ENCODE measurements at regions not wholly inside any gene's neighbourhood (a gene's known extent, or its start where the extent isn't known, plus 50 kb on each side); places are given as distances from the start of the nearest gene placed in this dataset.
"Not testable (repeated sequence)": the region's sequence is repeated elsewhere in the genome, so short reads cannot be mapped to it uniquely, and the experiment has no call there.

DNA sequence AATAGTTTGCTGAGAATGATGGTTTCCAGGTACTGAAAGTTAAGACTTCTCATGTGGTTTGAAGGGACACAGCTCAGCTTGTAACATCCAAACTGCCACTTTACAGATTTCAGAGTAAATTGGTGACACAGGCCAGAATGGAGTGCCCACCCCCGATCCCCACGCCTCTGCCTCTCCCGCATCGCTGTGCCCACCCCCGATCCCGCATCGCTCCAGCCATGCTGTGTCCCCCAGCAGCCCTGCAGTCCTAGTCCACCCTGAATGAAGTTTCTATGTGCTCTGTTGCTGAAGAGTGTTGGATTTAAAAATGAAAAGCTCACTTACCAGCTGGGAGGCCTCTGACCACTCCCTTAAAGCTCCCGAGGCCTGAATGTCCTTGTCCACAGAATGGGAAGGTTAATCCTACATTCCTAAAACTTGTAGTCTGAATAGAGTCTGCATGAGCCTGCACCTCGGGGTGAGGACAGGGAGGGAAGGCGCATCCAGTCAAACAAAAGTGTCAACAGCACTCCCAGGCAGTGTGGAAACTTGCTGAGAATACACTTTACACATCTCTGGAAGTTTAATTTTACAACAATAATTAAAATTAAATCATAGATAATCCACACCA lies 176.4 kb upstream of the ID2 start:
- no peak for DNase-seq

DNA sequence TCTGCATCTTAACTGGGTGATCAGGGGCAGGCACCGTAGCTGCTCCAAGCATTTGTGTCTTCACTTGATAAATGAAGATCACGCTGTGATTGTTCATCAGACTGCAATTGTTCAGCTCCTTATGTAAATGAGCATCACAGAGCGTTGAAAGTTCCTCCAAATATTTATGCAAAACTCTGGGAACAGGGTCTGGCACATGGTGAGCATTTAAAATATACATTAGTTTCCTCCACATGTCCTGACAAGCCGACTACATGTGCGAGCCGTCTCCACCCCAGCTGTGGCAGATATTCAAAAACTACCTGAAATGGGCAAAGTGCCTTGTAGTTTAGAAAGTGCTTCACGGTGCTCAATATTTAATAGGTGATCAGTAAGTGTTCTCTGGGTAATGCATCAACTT lies 175.1 kb upstream of the ID2 start:
- DNase-seq: no peak

- no peak for DNase-seq
Measured at GRCh38 chr2:8508766-8509165, 173.1 kb upstream of the ID2 start.

DNA sequence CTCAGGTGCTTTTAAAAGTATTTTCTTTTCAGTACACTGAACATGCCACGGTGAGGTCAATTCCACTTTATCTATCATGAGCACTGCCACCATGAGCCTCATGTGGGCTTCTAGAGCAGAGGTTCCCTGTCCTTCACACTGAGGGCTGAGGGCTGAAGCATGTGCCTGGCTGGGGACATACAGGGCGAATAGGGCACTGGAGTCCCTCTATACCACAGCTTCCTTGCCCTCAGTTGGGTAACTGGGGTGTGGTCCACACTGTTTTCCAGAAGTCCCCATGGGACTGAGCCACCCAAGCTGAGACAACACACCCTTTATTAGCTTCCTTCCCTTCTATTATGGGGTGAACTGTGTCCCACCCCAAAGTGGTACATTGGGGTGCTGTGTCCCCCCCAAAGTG lies 172.2 kb upstream of the ID2 start:
- DNase-seq: no peak

- not testable (repeated sequence) for DNase-seq
Measured at GRCh38 chr2:8510055-8510454, 171.8 kb upstream of the ID2 start.

- peak; percentile 48 for DNase-seq
Measured at GRCh38 chr2:8510519-8510918, 171.3 kb upstream of the ID2 start.

DNA sequence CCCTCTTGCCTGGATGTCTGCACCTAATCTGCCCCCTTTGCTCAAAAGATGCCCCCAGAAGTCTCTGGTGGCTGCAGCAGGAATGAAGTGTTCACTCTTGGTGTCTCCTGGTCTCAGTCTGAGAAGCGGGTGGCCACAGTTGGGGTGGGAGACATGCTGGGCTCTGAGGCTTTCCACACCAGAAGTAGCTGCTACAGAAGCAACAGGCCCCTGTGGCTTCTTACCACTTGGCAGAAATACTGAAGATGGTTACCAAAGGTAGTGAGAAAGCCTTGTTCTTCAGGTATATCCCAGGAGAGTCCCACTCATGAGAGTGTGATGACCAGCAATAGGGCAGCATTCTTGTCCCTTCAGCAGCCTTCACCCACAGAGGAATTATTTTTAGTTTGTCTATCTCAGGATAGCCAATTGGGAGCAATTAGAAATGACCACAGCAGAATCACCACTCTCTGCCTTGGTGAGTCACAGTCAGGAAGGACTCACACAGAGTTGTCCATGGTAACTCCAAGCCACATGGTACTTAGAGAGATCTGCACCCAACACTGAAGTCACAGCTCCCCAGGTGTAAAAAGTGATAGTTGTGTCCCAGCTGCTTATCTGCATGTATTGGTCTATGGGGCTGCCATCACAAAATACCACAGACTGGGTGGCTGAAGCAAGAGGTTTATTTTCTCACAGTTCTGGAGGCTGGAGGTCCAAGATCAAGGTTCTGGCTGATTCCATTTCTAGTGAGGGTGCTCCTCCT lies 169.8 kb upstream of the ID2 start:
- DNase-seq: no peak

- no peak for DNase-seq
Measured at GRCh38 chr2:8513601-8514273, 168.1 kb upstream of the ID2 start.

DNA sequence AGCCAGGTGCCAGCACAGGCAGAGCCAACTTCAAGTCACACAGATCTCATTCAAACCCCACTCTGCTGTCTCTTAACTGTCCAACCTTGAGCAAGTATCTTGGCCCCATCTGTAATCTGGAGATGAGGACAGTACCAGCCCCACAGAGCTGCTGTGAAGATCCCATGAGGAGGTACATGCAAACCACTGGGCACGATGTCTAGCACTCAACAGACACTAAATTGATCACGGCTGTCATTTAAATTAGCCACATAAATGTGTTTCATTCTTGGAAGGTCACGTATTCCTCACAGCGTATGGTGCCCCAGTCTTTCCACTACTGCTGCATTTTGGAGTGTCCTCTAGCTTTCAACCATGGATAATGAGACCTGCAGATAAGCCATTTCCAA lies 167.6 kb upstream of the ID2 start:
- no peak for DNase-seq

DNA sequence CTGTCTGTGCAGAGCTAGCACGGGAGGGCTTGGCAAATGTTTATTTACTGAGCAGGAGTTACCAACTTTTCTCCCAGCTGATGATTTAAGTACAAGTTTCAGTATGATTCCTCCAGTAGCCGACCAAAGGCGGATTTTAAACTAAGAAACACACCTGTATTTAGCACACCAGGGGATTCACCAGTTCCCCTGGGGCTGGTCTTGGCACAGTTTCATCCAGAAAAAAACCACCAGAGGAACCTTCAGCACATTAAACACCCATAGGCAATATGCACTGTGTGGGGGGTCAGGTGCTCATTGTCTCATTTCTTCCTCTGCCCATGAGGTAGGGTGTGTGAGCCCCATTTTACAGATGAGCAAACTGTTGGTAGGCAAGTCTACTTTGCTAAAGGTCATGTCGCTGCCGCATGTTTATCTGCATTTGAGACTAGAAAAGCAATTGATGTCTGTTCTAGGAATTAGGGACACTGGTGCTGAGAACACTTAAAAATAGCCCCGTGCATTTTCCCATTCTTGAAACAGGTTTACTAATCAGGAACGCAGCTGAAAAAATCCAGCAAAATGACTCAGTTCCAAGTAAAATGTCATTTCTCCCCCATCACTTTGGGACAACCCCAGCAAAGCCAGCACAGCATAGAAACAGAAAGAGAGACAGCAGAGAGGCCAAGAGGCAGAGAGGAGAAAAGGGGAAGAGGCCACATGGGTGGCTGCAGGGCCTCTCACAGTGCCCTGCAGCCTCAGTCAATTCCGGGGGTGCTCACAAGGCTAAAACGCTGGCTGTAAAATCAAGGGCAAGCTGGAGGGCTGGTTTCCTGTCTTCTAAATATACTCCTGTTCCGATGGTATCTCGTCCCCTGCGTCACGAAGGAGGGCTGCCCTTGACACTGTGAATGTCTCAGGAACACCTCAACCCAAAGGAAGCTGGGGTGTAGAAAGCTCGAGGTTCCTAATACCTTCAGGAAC lies 166.8 kb upstream of the ID2 start:
- no peak for DNase-seq

DNA sequence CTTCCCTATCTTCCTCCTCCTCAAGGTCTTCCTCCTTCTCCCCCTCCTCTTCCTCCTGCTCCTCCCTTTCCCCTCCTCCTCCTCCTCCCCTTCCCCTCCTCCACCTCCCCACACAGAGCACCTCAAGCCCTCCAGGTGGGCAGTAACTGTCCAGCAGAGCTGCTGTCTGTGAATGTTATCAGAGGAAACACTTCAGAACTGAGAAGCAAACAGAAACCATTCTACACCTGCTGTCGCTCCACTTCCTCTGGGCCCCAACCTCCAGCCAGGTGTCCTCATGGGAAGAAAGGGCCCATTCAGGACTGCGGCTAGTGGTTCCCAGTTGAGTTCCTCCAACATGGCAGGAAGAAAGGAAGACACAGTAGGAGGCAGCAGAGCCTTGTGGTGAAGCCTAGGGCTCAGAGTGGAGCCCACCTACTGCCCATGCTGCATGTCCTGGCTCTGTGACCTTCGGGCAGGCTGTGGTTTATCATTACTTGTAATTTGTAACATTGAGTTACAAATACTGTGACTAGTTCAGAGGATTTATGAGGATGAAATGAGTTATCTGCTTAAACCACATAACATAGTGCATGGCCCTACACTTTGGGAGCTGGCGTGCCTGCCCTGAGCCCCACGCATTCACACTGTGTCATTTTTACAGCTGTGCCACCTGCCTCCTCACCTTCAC lies 165.9 kb upstream of the ID2 start:
- DNase-seq: no peak

DNA sequence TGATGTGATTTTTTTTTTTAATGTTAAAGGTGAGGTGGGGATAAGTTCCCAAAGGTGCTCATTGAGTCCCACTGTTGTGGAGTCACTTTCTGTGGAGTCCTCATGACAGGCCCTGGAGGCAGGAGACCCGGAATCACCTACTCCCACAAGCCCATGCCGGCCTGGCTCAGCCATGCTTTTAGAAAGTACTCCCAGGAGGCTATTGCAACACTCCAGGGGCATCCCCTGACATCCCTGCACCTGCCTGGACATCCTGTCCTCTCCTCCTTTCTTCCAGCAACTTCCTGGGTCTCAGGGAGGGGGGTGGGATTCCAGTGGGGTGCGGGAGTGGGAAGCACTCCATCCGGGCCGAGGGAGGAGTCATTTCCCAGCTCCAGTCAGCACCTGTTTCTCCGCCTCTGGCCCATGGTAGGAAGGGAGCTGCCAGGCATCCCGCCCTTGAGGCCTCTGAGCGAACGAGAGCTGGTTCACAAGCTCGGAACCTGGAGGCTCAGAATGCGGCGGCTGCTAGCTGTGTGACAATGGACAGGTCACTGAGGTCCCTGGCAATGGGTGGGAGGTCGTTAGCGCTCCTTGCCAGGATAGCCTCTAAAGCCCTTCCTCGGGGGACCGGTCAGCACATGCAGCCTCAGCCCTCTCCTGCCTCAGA lies 163.9 kb upstream of the ID2 start:
- DNase-seq: no peak

- no peak for DNase-seq
Measured at GRCh38 chr2:8518979-8519668, 162.7 kb upstream of the ID2 start.

- no peak for DNase-seq
Measured at GRCh38 chr2:8520791-8521344, 161.0 kb upstream of the ID2 start.

DNA sequence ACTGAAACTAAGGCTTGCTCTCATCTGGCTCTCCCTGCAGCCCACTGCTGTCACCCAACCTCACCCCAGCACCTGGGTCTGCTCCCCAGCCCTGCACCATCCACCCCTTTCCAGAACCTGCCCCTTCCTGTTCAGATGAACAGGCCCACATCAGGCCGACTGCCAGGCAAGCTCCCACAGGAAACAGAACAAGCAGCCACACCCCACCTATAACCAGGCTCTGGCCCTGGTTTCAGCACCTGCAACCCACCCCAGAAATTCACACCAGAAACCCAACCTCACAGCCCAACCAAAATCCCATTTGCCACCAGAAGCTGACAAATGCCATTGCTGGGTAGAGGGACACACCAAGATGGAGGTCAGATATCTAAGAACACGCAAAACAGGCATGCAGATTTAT lies 159.2 kb upstream of the ID2 start:
- no peak for DNase-seq

GRCh38 chr2:8524388-8524787 lies 157.5 kb upstream of the ID2 start:
- DNase-seq: no peak

DNA sequence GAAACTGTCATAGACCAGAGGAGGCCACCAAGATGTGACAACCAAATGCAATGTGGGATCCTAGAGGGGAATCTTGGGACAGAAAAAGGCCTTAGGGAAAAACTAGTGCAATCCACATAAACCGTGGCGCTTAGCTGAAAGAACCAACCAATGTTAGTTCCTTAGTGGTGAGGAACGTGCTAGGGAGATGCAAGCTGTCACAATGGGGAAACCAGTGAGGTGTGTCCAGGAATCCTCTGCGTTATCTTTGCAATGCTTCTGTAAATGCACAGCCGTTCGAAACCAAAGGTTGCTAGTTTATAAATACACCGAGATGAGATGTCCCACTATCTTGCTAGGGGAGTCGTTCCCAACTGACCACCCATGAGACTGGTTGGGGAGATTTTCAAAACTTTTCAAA lies 157.0 kb upstream of the ID2 start:
- no peak for DNase-seq

DNA sequence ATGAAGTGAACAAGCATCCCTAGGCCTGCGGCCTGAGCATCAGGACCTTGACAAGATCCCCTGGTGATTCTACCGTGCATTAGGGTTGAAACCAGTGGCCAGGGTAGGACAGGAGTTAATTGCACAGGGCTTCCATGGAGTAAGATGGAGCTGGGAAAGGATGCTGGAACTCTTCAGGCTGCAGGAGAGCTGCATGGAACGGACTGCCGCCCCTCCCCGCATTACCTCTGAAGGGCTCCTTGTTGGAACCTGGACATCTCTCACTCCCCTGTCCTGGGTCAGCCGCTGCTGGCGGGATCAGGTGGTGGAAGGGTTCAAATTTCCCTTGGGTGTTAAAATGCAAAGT lies 156.6 kb upstream of the ID2 start:
- no peak for DNase-seq

DNA sequence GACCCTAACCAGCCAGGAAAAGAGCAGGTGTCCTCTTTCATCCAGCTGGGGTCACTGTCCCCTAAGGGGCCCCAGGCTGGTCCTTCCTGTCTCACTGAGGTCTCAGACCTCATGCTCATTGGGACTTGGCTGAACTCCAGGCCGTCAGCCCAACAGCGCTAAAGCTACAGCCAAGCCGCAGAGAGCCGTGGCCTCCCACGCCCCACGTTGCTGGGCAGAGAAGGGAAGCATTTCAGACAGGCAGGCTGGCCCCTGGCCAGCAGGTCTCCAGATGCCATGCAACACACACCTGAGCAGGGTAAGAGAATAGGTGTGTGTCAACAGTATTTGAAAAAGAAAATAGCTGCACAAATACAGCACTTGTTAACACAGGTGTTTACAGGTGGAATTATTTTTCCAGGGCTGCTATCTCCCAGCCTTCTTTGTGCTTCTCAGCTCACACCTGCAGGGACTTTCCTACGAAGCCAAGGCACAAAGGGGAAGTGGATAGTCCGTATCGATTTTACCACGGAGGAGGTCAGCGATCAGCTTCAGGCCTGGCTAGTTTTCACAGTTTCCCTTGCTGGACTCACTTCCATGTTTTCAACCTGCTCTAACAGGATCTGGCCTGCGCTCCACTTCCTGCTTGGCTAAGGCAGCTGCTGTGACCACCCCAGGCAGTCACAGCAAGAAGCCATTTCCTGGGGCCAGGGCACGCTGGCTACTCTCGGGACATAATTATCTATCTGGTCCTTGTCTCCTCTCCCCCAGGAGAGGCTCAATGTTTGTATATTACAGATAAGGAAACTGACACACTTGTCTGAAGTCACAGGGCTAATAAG lies 156.1 kb upstream of the ID2 start:
- DNase-seq: peak; percentile 92

- no peak for DNase-seq
Measured at GRCh38 chr2:8526403-8526696, 155.5 kb upstream of the ID2 start.

- no peak for DNase-seq
Measured at GRCh38 chr2:8527031-8527430, 154.8 kb upstream of the ID2 start.

Data from DMS79 treated with DMSO at 0.1 percent for 48 hours (cell line).